Activated naive CD8-positive, alpha-beta T cell treated with anti-CD3 and anti-CD28 coated beads for 36 hours (primary cell): ENCODE measurements at regions not wholly inside any gene's neighbourhood (a gene's known extent, or its start where the extent isn't known, plus 50 kb on each side); places are given as distances from the start of the nearest gene placed in this dataset.
A peak's percentile ranks its signal among the peaks of the same experiment; 100 is the strongest.

Experiments
- DNase-seq: peaks from one replicate; pipeline ENCODE4 v3.0.0; 2021
- H3K27ac Mint-ChIP-seq: one replicate; pipeline ENCODE4 v1.8.0; 2022; ENCODE audit warnings: mild to moderate bottlenecking, moderate library complexity, mixed read lengths
- H3K27me3 Mint-ChIP-seq: one replicate; pipeline ENCODE4 v1.8.0; 2022; ENCODE audit warnings: mild to moderate bottlenecking, mixed read lengths
- H3K36me3 Mint-ChIP-seq: one replicate; pipeline ENCODE4 v1.8.0; 2021; ENCODE audit warnings: mild to moderate bottlenecking, mixed read lengths
- H3K4me1 Mint-ChIP-seq: one replicate; pipeline ENCODE4 v1.8.0; 2021; ENCODE audit warnings: mixed read lengths
- H3K4me3 Mint-ChIP-seq: one replicate; pipeline ENCODE4 v1.8.0; 2022; ENCODE audit warnings: mild to moderate bottlenecking, moderate library complexity, mixed read lengths
- H3K9me3 Mint-ChIP-seq: one replicate; pipeline ENCODE4 v1.8.0; 2022; ENCODE audit warnings: mixed read lengths

DNA sequence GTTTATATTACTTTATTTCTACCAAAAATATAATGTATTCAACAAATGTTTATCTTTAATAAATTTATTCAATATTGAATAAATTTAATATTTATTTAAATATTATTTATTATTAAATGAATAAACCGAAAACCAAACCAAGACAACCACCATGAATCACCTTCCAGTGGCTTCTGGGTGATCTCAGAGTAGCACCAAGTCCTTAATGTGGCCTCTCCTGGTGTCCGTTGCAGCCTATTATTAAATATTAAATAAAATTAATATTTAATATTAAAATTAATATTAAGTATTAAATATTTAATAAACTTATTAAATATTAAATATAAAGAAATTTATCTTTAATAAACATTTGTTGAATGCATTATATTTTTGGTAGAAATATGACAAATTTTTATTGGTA, 143.3 kb upstream of the PLPP4 start:
- peaks cover 9% of the 10 kb centered on the region for H3K27me3 Mint-ChIP-seq
- no peak overlapping the region for H3K27ac Mint-ChIP-seq
- H3K9me3 Mint-ChIP-seq, result no peaks in the 10 kb centered on the region
- H3K4me1 Mint-ChIP-seq, result no peaks in the 10 kb centered on the region
- no peak overlapping the region for H3K4me3 Mint-ChIP-seq
- no peaks in the 10 kb centered on the region for H3K36me3 Mint-ChIP-seq
- no peak for DNase-seq

DNA sequence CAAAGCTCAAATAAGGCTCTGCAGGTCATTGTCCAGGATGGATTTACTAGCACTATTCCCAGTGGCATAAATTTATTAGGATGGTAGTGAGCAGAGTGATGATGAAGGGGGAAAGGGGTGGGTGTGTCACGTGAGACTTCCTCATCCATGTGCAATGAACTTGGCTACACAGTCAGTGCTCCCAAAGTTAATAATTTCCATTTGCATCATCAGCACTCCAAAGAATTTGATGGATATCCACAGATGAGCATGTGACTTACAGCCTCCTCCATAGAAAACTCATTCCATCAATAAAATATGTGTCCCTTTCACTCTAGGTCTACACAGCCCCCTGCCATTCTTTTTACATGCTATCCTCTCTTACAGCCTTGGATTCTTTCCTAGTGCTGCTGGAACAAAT, 142.6 kb upstream of the PLPP4 start:
- H3K27me3 Mint-ChIP-seq, result peaks cover 9% of the 10 kb centered on the region
- DNase-seq, result no peak
- H3K36me3 Mint-ChIP-seq, result no peaks in the 10 kb centered on the region
- H3K9me3 Mint-ChIP-seq, result no peaks in the 10 kb centered on the region
- no peak overlapping the region for H3K27ac Mint-ChIP-seq
- H3K4me1 Mint-ChIP-seq, result no peaks in the 10 kb centered on the region
- no peak overlapping the region for H3K4me3 Mint-ChIP-seq

DNA sequence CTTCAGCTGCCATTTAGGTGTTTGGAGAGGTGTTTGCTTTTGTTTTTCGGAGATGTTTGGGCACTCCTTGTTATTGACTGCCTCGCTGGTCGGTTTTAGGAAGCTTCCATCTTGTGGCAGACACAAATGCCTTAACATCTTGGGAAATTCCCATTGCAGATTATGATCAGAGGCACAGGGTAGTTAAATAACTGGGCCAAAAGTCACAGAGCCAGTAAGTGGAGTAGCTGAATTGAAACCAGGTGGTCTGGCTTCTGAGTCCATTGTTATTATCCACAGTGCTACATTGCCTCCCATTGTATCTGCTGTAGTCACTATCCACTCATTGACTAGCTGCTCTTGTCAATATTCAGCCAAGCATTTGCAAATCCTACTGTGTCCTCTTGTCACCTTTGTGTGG, 138.2 kb upstream of the PLPP4 start:
- Mint-ChIP-seq H3K27ac (no peak overlapping the region), H3K4me1 (no peaks in the 10 kb centered on the region), H3K27me3 (peaks cover 14% of the 10 kb centered on the region), H3K36me3 (no peaks in the 10 kb centered on the region), H3K9me3 (no peaks in the 10 kb centered on the region), H3K4me3 (no peak overlapping the region)
- DNase-seq, result no peak

DNA sequence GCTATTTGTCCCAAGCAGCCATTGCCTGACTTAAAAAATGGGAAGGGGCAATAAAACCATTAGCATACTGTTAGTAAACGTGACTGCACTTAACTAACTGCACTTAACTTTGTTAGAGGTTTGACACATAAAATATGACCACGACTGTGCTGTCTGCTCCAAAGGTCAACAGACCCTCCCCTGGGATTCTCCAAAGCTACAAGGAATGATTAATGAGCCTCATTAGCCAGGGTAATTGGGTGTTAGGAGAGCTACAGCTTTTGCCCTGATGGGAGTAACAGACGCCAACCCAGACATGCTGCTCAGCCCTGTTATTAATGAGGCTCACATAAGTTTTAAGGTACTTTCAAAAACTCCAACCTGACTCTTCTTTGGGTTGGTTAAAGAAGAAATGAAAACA, 129.4 kb upstream of the PLPP4 start:
- H3K4me3 Mint-ChIP-seq, result no peak overlapping the region
- DNase-seq, result no peak

DNA sequence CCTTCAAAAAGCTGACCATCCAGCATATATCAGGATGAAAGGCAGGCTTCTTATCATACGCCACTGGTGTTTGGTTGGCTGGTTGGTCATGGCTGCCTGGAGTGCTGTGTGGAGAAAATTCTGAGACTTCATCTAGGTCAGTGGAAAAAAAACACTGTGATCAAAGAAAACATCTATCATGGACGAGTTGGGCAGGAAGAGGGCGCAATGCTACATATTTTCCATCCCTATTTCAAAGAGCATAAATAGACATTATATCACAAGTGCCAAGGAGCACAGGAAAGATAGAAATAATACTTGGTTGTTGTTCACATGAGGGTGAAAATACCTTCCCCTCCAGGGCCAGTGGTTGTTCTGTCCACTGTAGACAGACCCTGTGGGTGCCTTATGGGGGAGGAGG, 128.4 kb upstream of the PLPP4 start:
- Mint-ChIP-seq H3K4me3 (no peak overlapping the region), H3K27ac (no peak overlapping the region), H3K36me3 (no peaks in the 10 kb centered on the region), H3K4me1 (no peaks in the 10 kb centered on the region), H3K9me3 (no peaks in the 10 kb centered on the region), H3K27me3 (peaks cover 13% of the 10 kb centered on the region)
- DNase-seq, result no peak

More for the DNA sequence above, 129.4 kb upstream of the PLPP4 start:
- Mint-ChIP-seq H3K27ac (no peak overlapping the region), H3K4me1 (no peaks in the 10 kb centered on the region), H3K9me3 (no peaks in the 10 kb centered on the region), H3K27me3 (peaks cover 17% of the 10 kb centered on the region), H3K36me3 (no peaks in the 10 kb centered on the region)

DNA sequence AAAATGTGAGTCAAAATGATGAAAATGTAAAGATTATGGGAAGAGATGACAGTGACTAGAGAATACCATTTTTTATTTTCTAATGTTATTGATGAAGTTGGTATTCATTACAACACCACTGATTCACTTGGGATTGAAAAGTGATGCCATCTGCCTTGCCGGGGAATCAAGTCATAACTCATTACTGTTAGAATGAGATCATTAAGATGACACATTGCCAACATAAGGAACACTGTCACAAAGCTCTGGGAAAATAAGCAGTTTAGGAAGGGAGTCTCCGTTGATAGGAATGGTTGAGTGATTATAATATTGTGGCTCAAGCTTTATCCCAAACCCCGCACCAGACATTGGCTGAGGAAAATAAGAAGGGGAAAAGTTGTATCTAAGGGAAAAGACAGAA, 121.5 kb upstream of the PLPP4 start:
- H3K27me3 Mint-ChIP-seq, result peaks cover 4% of the 10 kb centered on the region
- H3K27ac Mint-ChIP-seq, result no peak overlapping the region
- no peaks in the 10 kb centered on the region for H3K4me1 Mint-ChIP-seq
- no peaks in the 10 kb centered on the region for H3K36me3 Mint-ChIP-seq
- H3K4me3 Mint-ChIP-seq, result no peak overlapping the region
- no peaks in the 10 kb centered on the region for H3K9me3 Mint-ChIP-seq
- no peak for DNase-seq

DNA sequence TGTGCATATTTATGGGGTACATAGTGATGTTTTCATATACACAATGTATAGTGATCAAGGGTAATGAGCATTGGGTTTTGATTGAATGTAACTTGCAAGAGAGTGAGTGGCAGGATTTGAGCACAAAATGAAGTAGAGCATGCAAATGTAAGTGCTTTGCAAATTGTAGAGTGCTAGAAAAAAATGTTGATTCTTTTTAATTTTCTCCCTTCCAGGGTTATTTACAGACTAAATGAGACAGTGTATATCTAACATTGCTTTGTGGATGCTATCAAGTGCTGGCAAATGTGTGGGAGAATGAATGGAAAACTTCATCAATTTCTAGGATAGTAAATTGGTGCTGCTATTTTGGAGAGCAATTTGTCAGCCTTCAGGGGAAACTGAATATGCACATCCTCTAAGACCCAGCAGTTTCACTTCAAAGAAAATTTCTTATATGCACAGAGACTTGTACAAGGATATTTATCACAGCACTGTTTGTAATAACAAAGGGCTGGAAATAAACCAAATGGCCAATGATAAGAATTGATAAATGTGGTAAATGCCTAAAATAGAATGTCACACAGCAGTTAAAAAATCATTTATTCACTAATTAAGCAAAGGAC, 120.6 kb upstream of the PLPP4 start:
- H3K9me3 Mint-ChIP-seq, result no peaks in the 10 kb centered on the region
- H3K27ac Mint-ChIP-seq, result no peak overlapping the region
- no peak for DNase-seq
- peaks cover 4% of the 10 kb centered on the region for H3K27me3 Mint-ChIP-seq
- no peak overlapping the region for H3K4me3 Mint-ChIP-seq
- H3K4me1 Mint-ChIP-seq, result no peaks in the 10 kb centered on the region
- no peaks in the 10 kb centered on the region for H3K36me3 Mint-ChIP-seq

DNA sequence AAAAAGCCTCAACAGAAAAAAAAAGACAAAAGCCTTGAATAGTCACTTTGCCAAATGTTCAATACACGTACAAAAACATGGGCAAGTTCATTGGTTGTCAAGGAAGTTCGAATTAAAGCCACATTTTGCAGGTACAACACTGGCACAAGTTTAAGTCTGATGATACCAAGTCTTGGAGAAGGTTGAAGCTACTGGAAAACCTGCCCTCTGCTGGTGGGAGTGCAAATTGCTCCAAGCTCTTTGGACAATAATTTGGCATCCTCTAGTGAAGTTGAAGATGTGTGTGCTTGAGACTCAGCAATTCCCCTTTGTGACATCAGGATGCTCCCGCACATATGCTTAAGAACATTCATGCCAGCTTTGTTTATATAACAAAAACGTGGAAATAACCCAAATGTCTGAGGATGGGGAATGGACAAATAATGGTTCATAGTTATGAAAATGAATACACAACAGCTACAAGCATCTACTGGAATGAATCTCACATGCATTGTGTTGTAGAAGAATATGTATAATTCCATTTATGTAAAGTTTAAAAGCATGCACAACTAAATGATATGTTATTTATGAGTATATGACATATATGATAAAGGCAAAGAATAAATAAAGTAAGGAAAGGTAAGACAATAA, 120.0 kb upstream of the PLPP4 start:
- DNase-seq, result peak; percentile 24
- Mint-ChIP-seq H3K4me3 (no peak overlapping the region), H3K36me3 (no peaks in the 10 kb centered on the region), H3K27me3 (peaks cover 7% of the 10 kb centered on the region), H3K4me1 (no peaks in the 10 kb centered on the region), H3K9me3 (no peaks in the 10 kb centered on the region), H3K27ac (no peak overlapping the region)

DNA sequence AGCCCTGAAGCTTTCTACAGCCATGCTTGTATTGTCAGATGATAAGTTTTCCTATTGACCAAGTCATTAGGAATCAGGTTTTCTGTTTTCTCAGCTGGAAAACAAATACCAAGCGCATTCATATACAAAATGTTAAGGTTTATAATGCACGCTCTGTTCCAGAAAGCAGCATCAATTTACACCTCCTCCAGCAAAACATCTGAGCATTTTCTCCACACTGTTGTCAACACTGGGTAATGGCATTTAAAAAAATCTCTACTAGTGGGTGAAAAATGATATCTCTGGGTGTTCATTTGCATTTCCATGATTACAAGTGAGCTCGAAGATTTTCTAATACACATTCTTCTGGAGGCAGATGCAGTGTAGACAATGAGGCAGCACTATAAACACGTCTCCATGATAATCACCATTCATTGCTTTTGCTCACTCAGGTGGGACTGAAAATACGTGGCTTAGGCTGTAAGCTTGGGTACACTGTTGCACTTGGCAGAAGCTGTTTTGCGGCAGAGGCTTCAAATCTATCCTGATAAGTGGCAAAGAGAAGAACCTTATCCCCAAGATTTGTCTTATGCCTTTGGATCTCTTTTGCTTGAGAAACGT, 114.8 kb upstream of the PLPP4 start:
- no peak for DNase-seq
- Mint-ChIP-seq H3K27me3 (peaks cover 26% of the 10 kb centered on the region), H3K4me1 (no peaks in the 10 kb centered on the region)

DNA sequence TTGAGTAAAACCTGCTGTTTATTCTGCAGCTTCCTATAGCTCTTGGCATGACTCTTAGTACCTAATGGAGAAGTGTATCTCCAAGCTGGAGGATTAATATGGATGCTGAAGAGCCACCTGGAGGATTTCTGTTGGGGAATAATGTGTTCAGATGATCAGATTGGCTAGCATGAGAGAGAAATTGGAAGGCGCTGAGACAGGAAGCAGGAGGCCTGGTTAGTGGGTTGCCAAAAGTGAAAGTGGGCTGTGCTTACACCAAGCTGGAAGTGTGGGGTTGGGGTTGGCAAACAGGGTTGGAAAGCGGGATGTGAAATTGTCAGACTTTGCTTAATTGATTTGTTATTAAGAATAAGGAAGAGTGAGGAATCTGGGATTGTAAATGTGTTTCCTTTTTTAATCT, 111.8 kb upstream of the PLPP4 start:
- Mint-ChIP-seq H3K4me1 (no peaks in the 10 kb centered on the region), H3K36me3 (no peaks in the 10 kb centered on the region), H3K27ac (no peak overlapping the region), H3K4me3 (no peak overlapping the region), H3K27me3 (peaks cover 25% of the 10 kb centered on the region), H3K9me3 (no peaks in the 10 kb centered on the region)
- no peak for DNase-seq

More for the DNA sequence above, 114.8 kb upstream of the PLPP4 start:
- no peaks in the 10 kb centered on the region for H3K36me3 Mint-ChIP-seq
- no peak overlapping the region for H3K4me3 Mint-ChIP-seq
- no peaks in the 10 kb centered on the region for H3K9me3 Mint-ChIP-seq
- H3K27ac Mint-ChIP-seq, result no peak overlapping the region

DNA sequence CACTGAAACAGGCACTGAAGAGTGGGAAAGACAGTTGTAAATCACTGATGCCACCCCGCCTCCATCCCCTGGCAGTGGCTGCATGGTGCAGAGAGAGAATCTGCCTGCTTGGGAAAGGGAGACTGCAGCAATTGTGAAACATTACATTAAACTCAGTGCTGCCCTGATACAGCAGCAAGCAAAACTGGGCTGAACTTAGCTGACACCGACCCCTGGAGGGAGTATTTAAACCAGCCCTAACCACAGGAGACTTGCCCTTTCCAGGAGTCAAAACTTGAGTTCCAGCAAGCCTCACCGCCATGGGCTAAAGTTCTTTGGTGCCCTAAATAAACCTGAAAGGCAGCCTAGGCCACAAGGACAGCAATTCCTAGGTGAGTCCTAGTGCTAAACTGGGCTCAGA, 109.4 kb upstream of the PLPP4 start:
- peaks cover 3% of the 10 kb centered on the region for H3K9me3 Mint-ChIP-seq
- H3K4me3 Mint-ChIP-seq, result no peak overlapping the region
- no peaks in the 10 kb centered on the region for H3K4me1 Mint-ChIP-seq
- H3K27ac Mint-ChIP-seq, result no peak overlapping the region
- no peak for DNase-seq
- peaks cover 21% of the 10 kb centered on the region for H3K27me3 Mint-ChIP-seq
- H3K36me3 Mint-ChIP-seq, result no peaks in the 10 kb centered on the region

DNA sequence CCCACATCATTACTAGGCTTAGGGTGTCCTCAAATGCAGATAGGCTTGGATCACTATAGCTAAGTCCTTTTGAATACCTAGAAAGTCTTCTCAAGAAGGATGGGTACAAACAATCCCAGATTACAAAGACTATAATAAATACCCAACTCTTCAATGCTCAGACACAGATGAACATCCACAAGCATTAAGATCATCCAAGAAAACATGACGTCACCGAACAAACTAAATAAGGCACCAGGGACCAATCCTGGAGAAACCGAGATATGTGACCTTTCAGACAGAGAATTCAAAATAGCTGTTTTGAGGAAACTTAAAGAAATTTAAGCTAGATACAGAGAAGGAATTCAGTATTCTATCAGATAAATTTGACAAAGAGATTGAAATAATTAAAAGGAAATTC, 108.0 kb upstream of the PLPP4 start:
- Mint-ChIP-seq H3K27me3 (peaks cover 10% of the 10 kb centered on the region), H3K9me3 (peaks cover 6% of the 10 kb centered on the region), H3K27ac (no peak overlapping the region), H3K4me1 (no peaks in the 10 kb centered on the region), H3K36me3 (no peaks in the 10 kb centered on the region), H3K4me3 (no peak overlapping the region)
- no peak for DNase-seq

DNA sequence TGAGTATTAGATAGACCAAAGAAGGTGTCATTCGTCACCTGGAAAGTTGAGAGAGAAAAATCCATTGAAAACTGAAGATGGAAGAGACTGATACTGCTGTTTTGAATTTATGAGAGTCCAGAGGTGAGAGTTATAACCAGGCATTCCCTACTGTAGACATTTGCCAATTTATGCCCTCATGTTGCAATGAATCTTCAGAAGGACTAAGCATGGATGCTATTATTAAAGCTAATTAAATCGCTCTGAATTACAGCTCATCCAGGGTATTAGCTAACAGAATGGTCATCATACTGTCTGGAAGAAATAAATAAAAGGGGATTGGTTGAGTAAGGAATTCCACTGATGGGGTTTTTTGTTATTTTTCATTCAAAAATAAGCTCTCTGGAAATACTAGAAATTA, 101.6 kb upstream of the PLPP4 start:
- H3K9me3 Mint-ChIP-seq, result peaks cover 7% of the 10 kb centered on the region
- no peak overlapping the region for H3K4me3 Mint-ChIP-seq
- no peaks in the 10 kb centered on the region for H3K4me1 Mint-ChIP-seq
- H3K36me3 Mint-ChIP-seq, result no peaks in the 10 kb centered on the region
- peaks cover 3% of the 10 kb centered on the region for H3K27me3 Mint-ChIP-seq
- H3K27ac Mint-ChIP-seq, result no peak overlapping the region
- no peak for DNase-seq

DNA sequence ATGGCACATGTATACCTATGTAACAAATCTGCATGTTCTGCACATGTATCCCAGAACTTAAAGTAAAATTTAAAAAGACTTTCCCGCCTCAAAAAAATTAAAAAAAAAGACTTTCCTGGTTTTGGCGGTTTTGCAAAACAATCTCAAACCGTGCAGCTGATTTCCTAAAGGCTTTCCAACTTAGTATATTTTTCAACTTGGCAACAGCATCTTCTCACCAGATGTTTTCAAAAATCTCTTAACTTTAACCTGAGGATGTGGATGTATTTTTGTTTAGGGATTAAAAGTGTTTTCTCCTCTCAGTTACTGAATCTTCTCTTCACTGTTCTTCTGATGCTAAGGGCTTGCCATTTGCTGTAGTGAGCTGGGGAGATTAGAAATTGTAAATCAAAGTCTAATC, 96.5 kb upstream of the PLPP4 start:
- peaks cover 3% of the 10 kb centered on the region for H3K27me3 Mint-ChIP-seq
- DNase-seq, result no peak
- no peak overlapping the region for H3K27ac Mint-ChIP-seq
- H3K9me3 Mint-ChIP-seq, result no peaks in the 10 kb centered on the region
- H3K4me1 Mint-ChIP-seq, result no peaks in the 10 kb centered on the region
- H3K36me3 Mint-ChIP-seq, result no peaks in the 10 kb centered on the region
- no peak overlapping the region for H3K4me3 Mint-ChIP-seq

DNA sequence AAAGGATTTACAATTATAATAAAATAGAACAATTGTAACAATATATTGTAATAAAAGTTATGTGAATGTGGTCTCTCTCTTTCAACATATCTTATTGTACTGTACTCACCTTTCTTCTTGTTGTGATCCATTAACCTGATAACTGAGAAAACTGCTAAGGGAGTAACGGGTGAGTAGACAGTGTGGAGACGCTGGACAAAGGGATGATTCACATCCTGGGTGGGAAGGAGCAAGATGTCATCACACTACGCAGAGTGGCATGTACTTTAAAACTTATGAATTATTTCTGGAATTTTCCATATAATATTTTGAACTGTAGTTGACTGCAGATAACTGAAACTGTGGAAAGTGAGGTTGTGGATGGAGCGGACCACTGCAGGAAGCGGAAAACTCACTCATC, 91.2 kb upstream of the PLPP4 start:
- DNase-seq, result no peak
- Mint-ChIP-seq H3K36me3 (no peaks in the 10 kb centered on the region), H3K4me1 (no peaks in the 10 kb centered on the region), H3K9me3 (no peaks in the 10 kb centered on the region), H3K27ac (no peak overlapping the region), H3K27me3 (peaks cover 6% of the 10 kb centered on the region), H3K4me3 (no peak overlapping the region)

DNA sequence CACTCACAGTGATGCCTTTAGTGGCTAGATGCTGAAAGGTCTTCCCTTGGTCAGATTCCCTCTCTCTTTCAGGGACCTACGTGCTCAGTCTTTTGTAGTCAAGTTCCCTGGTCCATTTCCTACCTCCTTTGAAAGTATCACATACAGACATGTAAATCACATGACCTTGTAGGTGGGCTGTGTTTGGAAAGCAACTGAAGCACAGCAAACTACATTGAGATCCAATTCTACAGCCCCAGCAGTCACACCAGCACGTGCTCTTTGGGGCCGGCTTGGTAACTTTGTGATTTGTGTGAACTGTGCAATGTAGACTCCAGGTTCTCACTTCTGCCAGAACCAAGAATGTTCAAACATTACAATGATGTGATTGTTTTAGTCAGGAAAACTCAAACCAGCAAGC, 89.7 kb upstream of the PLPP4 start:
- H3K4me3 Mint-ChIP-seq, result no peak overlapping the region
- H3K27me3 Mint-ChIP-seq, result peaks cover 11% of the 10 kb centered on the region
- no peaks in the 10 kb centered on the region for H3K36me3 Mint-ChIP-seq

More for the DNA sequence above, 89.7 kb upstream of the PLPP4 start:
- no peaks in the 10 kb centered on the region for H3K4me1 Mint-ChIP-seq
- no peaks in the 10 kb centered on the region for H3K9me3 Mint-ChIP-seq
- no peak for DNase-seq
- no peak overlapping the region for H3K27ac Mint-ChIP-seq
